IMR-90 (cell line): ENCODE measurements at regions not wholly inside any gene's neighbourhood (a gene's known extent, or its start where the extent isn't known, plus 50 kb on each side); places are given as distances from the start of the nearest gene placed in this dataset.

Source experiments
- BHLHE40 ChIP-seq: fragments of 150-350 bp; IDR thresholded peaks from 2 replicates; pipeline ENCODE4 v1.6.1; 2016; ENCODE audit warnings: mild to moderate bottlenecking, low read depth, low read length
- CEBPB ChIP-seq: IDR thresholded peaks from 2 replicates; pipeline ENCODE4 v1.6.1; 2012; ENCODE audit warnings: low read depth, low read length, improper control_type of control experiment
- CHD1 ChIP-seq: IDR thresholded peaks from 2 replicates; pipeline ENCODE4 v1.6.1; 2012; ENCODE audit warnings: low read depth, low read length, improper control_type of control experiment
- POLR2A ChIP-seq: IDR thresholded peaks from 2 replicates; pipeline ENCODE4 v1.6.1; 2012; ENCODE audit warnings: mild to moderate bottlenecking, low read depth, low read length
- RAD21 ChIP-seq: IDR thresholded peaks from 2 replicates; pipeline ENCODE4 v1.6.1; 2012; ENCODE audit warnings: low read length, improper control_type of control experiment
- SMC3 ChIP-seq: fragments of 150-350 bp; IDR thresholded peaks from 2 replicates; pipeline ENCODE4 v1.6.1; 2016; ENCODE audit warnings: low read depth, mild to moderate bottlenecking, antibody characterized with exemption, low read length, moderate library complexity
- TF ChIP-seq, protein P1 (sequence below): fragments of 150-350 bp; IDR thresholded peaks from 2 replicates; pipeline ENCODE4 v1.6.1; 2016; ENCODE audit warnings: low read depth, mild to moderate bottlenecking, low read length, moderate library complexity, borderline replicate concordance
- TF ChIP-seq, protein P2 (sequence below): conservative IDR thresholded peaks from 2 replicates; pipeline ENCODE4 v1.5.1; 2012; ENCODE audit warnings: mild to moderate bottlenecking, low read depth, low read length, improper control_type of control experiment

DNA sequence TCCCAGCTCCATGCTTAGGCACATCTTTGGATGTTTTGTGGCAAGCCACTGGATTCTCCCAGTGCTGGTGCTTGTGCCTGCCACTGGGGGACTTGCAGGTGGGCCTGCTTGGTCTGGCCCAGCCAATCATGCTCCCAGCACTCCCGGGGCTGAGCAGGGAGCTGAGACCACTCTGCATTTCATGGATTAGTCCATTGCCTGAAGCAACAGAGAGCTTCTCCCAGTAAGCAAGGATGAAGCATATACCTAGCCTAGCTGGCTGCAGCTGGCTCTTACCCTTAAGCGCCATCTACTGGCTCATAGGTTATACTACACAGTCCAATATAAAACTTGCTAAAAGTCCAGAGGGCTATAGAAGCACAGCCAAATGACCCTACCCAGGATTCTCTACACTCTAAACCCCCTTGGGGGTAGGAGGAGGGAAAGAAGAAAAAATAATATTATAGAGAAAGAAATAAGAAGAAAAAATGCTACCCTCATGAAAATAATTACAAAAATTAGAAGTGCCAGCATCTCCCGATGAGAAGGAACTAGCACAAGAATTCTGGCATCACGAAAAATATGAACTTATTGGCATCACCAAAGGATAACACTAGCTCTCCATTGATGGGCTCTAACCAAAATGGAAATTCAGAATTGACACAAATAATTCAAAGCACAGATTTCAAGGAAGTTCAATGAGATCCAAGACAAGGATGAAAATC, 275.3 kb downstream of the C11orf87 start:
- TF ChIP-seq, protein P1, sequence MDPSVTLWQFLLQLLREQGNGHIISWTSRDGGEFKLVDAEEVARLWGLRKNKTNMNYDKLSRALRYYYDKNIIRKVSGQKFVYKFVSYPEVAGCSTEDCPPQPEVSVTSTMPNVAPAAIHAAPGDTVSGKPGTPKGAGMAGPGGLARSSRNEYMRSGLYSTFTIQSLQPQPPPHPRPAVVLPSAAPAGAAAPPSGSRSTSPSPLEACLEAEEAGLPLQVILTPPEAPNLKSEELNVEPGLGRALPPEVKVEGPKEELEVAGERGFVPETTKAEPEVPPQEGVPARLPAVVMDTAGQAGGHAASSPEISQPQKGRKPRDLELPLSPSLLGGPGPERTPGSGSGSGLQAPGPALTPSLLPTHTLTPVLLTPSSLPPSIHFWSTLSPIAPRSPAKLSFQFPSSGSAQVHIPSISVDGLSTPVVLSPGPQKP: no peak
- TF ChIP-seq SMC3: peak; percentile 73
- TF ChIP-seq, protein P2, sequence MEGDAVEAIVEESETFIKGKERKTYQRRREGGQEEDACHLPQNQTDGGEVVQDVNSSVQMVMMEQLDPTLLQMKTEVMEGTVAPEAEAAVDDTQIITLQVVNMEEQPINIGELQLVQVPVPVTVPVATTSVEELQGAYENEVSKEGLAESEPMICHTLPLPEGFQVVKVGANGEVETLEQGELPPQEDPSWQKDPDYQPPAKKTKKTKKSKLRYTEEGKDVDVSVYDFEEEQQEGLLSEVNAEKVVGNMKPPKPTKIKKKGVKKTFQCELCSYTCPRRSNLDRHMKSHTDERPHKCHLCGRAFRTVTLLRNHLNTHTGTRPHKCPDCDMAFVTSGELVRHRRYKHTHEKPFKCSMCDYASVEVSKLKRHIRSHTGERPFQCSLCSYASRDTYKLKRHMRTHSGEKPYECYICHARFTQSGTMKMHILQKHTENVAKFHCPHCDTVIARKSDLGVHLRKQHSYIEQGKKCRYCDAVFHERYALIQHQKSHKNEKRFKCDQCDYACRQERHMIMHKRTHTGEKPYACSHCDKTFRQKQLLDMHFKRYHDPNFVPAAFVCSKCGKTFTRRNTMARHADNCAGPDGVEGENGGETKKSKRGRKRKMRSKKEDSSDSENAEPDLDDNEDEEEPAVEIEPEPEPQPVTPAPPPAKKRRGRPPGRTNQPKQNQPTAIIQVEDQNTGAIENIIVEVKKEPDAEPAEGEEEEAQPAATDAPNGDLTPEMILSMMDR: peak; percentile 72
- TF ChIP-seq CHD1: no peak
- TF ChIP-seq RAD21: peak; percentile 74
- no peak for TF ChIP-seq BHLHE40
- TF ChIP-seq POLR2A: no peak
- no peak for TF ChIP-seq CEBPB
